NOMO-1 treated with DMSO at 0.1 percent for 48 hours (cell line): ENCODE measurements at regions not wholly inside any gene's neighbourhood (a gene's known extent, or its start where the extent isn't known, plus 50 kb on each side); places are given as distances from the start of the nearest gene placed in this dataset.

Experiments
- DNase-seq: peaks from one replicate; lab custom pipeline; 2025; ENCODE audit not compliant: unreplicated experiment; lab: John Stamatoyannopoulos, UW

- no peak for DNase-seq
Observed at GRCh38 chr4:36919721-36920120, 324.8 kb upstream of the NWD2 start.

- DNase-seq, result no peak
Observed at GRCh38 chr4:36921476-36922216, 322.9 kb upstream of the NWD2 start.

GRCh38 chr4:36930562-36931111, 313.9 kb upstream of the NWD2 start:
- no peak for DNase-seq

GRCh38 chr4:36944232-36944631, 300.3 kb upstream of the NWD2 start:
- DNase-seq, result no peak

GRCh38 chr4:36961420-36961819, 283.1 kb upstream of the NWD2 start:
- DNase-seq, result no peak

GRCh38 chr4:36966756-36967460, 277.6 kb upstream of the NWD2 start:
- no peak for DNase-seq

GRCh38 chr4:36979533-36979932, 265.0 kb upstream of the NWD2 start:
- DNase-seq, result no peak

GRCh38 chr4:36990128-36990872, 254.2 kb upstream of the NWD2 start:
- DNase-seq, result no peak

- no peak for DNase-seq
Observed at GRCh38 chr4:36997727-36998126, 246.8 kb upstream of the NWD2 start.

GRCh38 chr4:37000281-37000680, 244.3 kb upstream of the NWD2 start:
- no peak for DNase-seq

GRCh38 chr4:37001688-37002436, 242.7 kb upstream of the NWD2 start:
- DNase-seq, result no peak

GRCh38 chr4:37002625-37003024, 241.9 kb upstream of the NWD2 start:
- no peak for DNase-seq

GRCh38 chr4:37008199-37008598, 236.3 kb upstream of the NWD2 start:
- DNase-seq, result no peak

- no peak for DNase-seq
Observed at GRCh38 chr4:37014584-37014983, 230.0 kb upstream of the NWD2 start.

- no peak for DNase-seq
Observed at GRCh38 chr4:37015391-37015790, 229.2 kb upstream of the NWD2 start.

- no peak for DNase-seq
Observed at GRCh38 chr4:37023504-37023903, 221.0 kb upstream of the NWD2 start.

GRCh38 chr4:37023996-37024395, 220.5 kb upstream of the NWD2 start:
- no peak for DNase-seq

GRCh38 chr4:37040816-37041215, 203.7 kb upstream of the NWD2 start:
- no peak for DNase-seq

GRCh38 chr4:37043342-37043741, 201.2 kb upstream of the NWD2 start:
- DNase-seq, result no peak

GRCh38 chr4:37051111-37051510, 193.4 kb upstream of the NWD2 start:
- no peak for DNase-seq

GRCh38 chr4:37051866-37052265, 192.7 kb upstream of the NWD2 start:
- no peak for DNase-seq
